AG04449 (cell line): ENCODE measurements at regions not wholly inside any gene's neighbourhood (a gene's known extent, or its start where the extent isn't known, plus 50 kb on each side); places are given as distances from the start of the nearest gene placed in this dataset.

Experiments used
- CTCF ChIA-PET: fragments of 350-600 bp; formaldehyde crosslinking; extraction: SDS; loops from one replicate; lab custom pipeline; 2021; ENCODE audit warnings: antibody characterized with exemption; lab: Yijun Ruan, JAX
- POLR2A ChIA-PET: fragments of 400-600, 350-600 bp; formaldehyde crosslinking; extraction: SDS; loops from one replicate; lab custom pipeline; 2020; ENCODE audit warnings: antibody characterized with exemption, inconsistent platforms; lab: Yijun Ruan, JAX
- DNase-seq: peaks from one replicate; pipeline ENCODE4 v3.0.0-alpha.2; 2010; ENCODE audit warnings: low read depth, low spot score
- H3K4me3 ChIP-seq: 2 replicates; pipeline ENCODE4 v1.5.1; 2011; ENCODE audit warnings: low read depth, mild to moderate bottlenecking, control low read depth, low read length
- TF ChIP-seq, protein P1 (sequence below): IDR thresholded peaks from one replicate; pipeline ENCODE4 v1.5.1; 2011; ENCODE audit warnings: mild to moderate bottlenecking, moderate library complexity, low read length, control low read depth, inconsistent platforms; ENCODE audit not compliant: insufficient read depth; ENCODE audit errors: missing control alignments

DNA sequence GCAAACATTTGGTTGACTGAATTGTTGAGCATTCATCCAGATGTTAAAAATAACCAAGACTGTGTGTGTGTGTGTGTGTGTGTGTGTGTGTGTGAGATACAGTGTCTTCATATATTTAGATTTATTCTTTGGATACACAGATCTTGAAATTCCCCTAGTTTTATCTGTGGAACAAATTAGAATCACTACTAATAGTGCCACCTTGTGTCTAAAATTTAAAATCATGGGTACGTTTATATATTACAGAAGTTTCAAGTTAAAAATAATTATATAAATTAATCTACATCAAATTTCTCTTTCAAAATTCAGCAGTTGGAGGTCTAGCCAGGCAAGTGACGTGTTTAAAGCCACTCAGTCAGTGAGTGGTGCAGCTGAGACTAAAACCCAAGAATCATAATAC is 1566.2 kb upstream of the TENM4 start:
- TF ChIP-seq, protein P1, sequence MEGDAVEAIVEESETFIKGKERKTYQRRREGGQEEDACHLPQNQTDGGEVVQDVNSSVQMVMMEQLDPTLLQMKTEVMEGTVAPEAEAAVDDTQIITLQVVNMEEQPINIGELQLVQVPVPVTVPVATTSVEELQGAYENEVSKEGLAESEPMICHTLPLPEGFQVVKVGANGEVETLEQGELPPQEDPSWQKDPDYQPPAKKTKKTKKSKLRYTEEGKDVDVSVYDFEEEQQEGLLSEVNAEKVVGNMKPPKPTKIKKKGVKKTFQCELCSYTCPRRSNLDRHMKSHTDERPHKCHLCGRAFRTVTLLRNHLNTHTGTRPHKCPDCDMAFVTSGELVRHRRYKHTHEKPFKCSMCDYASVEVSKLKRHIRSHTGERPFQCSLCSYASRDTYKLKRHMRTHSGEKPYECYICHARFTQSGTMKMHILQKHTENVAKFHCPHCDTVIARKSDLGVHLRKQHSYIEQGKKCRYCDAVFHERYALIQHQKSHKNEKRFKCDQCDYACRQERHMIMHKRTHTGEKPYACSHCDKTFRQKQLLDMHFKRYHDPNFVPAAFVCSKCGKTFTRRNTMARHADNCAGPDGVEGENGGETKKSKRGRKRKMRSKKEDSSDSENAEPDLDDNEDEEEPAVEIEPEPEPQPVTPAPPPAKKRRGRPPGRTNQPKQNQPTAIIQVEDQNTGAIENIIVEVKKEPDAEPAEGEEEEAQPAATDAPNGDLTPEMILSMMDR: no peak
- DNase-seq: no peak
- ChIA-PET CTCF (no interaction called here), POLR2A (no interaction called here)
- no peak overlapping the region for H3K4me3 ChIP-seq

DNA sequence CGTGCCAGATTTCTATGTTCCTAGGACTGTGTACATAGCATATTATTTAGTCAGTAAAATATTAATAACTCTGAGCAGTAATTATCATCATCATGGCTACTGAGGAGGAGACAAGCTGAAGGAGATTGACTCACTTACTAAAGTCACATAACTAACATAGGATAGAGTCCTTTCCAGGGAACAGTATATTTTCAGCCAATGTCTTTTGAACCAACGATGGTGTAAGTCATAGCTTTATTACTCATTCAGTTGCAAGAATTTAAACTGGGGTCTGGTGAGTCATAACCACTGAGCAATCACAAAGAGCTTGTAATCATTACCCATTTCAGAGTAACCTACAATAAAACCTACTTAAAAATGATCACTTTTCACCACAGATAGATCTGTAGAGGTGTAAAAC is 1564.8 kb upstream of the TENM4 start:
- DNase-seq: peak; percentile 21
- ChIA-PET CTCF (no interaction called here), POLR2A (no interaction called here)
- TF ChIP-seq, protein P1: no peak
- no peak overlapping the region for H3K4me3 ChIP-seq

DNA sequence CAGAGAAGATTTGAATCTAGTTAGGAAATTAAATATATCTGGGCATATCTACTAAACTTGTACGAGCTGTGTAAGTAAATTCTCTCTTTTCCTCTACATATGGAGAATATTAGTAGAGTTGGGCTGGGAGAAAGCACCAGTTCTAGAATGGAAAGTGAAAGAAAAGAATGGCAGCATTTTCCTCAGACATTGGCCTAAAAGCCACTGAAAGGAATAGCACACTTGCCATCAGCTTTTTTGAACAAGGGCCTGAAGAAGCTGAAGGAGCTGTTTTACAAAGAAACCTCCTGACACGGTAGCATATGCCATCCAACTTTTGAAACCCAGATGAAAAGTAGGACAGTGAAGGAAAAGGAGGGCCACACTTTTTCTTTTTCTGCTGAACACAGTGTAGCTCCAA is 1563.7 kb upstream of the TENM4 start:
- TF ChIP-seq, protein P1: no peak
- POLR2A ChIA-PET: no interaction called here

DNA sequence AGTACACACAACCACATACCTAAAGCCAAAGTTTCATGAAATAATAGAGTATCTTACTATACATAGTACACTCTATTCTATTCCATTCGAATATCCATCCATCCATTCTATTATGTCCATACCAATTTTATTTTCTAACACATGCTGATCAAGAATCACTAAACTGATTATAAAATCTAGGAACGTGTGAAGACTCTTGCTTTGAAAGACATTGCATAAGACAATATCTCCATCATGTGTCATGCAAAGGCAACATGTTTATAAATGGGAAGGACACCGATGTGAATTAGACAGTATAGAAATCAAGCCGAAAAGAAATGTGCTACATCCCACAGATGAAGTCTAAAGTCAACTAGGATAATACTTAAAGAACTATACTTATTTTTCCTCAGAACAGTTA is 1561.5 kb upstream of the TENM4 start:
- TF ChIP-seq, protein P1: no peak
- CTCF ChIA-PET: no interaction called here
- POLR2A ChIA-PET: no interaction called here

More for the DNA sequence above, 1563.7 kb upstream of the TENM4 start:
- no peak for DNase-seq
- CTCF ChIA-PET: no interaction called here
- H3K4me3 ChIP-seq: no peak overlapping the region

DNA sequence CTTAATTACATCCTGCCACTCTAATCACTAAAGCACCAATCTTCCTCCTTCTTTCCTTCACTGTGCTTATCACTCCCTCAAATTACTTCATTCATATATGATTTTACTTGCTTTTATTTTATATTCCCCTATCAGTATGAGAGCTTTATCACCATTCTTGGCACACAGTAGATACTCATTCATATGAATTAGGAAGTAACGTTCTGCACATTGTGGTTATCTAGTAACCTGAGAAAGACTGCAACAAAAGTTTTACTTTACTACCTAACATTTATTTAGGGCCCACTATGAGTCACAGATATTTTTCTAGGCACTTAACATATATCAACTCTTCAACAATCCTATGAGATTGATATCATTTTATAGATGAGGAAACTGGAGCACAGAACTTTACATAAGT is 1559.9 kb upstream of the TENM4 start:
- ChIA-PET CTCF (no interaction called here), POLR2A (no interaction called here)
- no peak for DNase-seq
- H3K4me3 ChIP-seq: no peak overlapping the region
- TF ChIP-seq, protein P1: no peak

More for the DNA sequence above, 1561.5 kb upstream of the TENM4 start:
- DNase-seq: no peak
- no peak overlapping the region for H3K4me3 ChIP-seq

DNA sequence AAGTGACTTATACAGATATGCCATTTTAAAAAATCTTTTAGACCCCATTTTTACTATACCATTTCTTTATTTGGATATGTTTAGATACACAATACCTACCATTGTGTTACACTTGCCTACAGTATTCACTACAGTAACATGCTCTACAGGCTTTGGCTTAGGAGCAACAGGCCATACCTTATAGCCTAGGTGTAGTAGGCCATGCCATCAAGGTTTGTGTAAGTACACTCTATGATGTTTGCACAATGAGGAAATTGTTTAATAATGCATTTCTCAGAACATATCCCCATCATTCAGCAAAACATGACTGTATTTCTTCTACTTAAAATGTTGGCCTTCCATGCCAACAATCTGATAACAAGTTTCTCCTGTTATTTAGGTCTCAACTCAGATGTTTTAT is 1559.5 kb upstream of the TENM4 start:
- DNase-seq: no peak
- ChIA-PET POLR2A (no interaction called here), CTCF (interaction anchor here (1.5 kb wide), 1 partner anchor 8 kb away, joined by 3 read pairs; no protein-coding TSS in a partner anchor)
- no peak overlapping the region for H3K4me3 ChIP-seq
- TF ChIP-seq, protein P1: no peak
